HepG2 (cell line): ENCODE measurements at regions not wholly inside any gene's neighbourhood (a gene's known extent, or its start where the extent isn't known, plus 50 kb on each side); places are given as distances from the start of the nearest gene placed in this dataset.

Experiments
- ATAC-seq: fragments of 200-7000 bp; cut with Tn5 transposase; 3 replicates; pipeline ENCODE4 v1.9.1; 2020; ENCODE audit warnings: mild to moderate bottlenecking, moderate library complexity
- BruUV-seq: library from RNA; stranded (reverse); fragments of 400-500 nt; replicated peaks from 2 replicates; lab custom pipeline; 2021; lab: Mats Ljungman, UMichigan
- CTCF ChIA-PET: fragments of 300-600 bp; formaldehyde crosslinking; extraction: SDS; loops from one replicate; lab custom pipeline; 2021; ENCODE audit warnings: low total read pairs, inconsistent platforms, low intra/inter-chr PET ratio; lab: Yijun Ruan, JAX
- POLR2A ChIA-PET: fragments of 350-600 bp; sonication (Branson Sonifier 250); formaldehyde crosslinking; loops from one replicate; lab custom pipeline; 2020; ENCODE audit warnings: antibody characterized with exemption, inconsistent platforms; lab: Yijun Ruan, JAX
- DNase-seq: peaks from one replicate; pipeline ENCODE4 v3.0.0-alpha.2; 2015; ENCODE audit warnings: low spot score
- FAIRE-seq: peaks from 3 replicates; lab custom pipeline; 2011; peaks lifted over from hg19 to GRCh38; lab: Jason Lieb, UNC
- H2AFZ ChIP-seq: one replicate; pipeline ENCODE4 v1.6.1; 2011; ENCODE audit warnings: low read length, inconsistent platforms
- H3K27ac ChIP-seq: fragments of 300-600 bp; 3 replicates; pipeline ENCODE4 v1.8.0; 2011; ENCODE audit warnings: mixed run types, mild to moderate bottlenecking, mixed read lengths, low read length, inconsistent platforms; ENCODE audit not compliant: insufficient read depth; ENCODE audit errors: extremely low read length
- H3K27me3 ChIP-seq, 2 experiments: fragments of 200-600 bp in 1 of 2; 2 replicates in 1 of 2; 3 replicates in 1 of 2; pipeline versions ENCODE4 v1.6.0 to v1.8.0; 2011; ENCODE audit warnings: low read length in 2 of 2, mild to moderate bottlenecking in 2 of 2, moderate library complexity in 2 of 2, inconsistent platforms in 1 of 2; ENCODE audit not compliant: insufficient read depth in 2 of 2, control insufficient read depth in 1 of 2
- H3K36me3 ChIP-seq, 2 experiments: fragments of 200-600 bp in 1 of 2; replicated peaks in 1 of 2; 2 replicates in 1 of 2; 3 replicates in 1 of 2; pipeline versions ENCODE4 v1.5.1 to v1.8.0; 2011; ENCODE audit warnings: low read length in 2 of 2, inconsistent platforms in 1 of 2; ENCODE audit not compliant: insufficient read depth in 2 of 2, control insufficient read depth in 1 of 2
- H3K4me1 ChIP-seq: 2 replicates; pipeline ENCODE4 v1.5.1; 2012; ENCODE audit warnings: low read length, inconsistent platforms; ENCODE audit not compliant: insufficient read depth
- H3K4me2 ChIP-seq: 2 replicates; pipeline ENCODE4 v1.6.0; 2011; ENCODE audit warnings: low read depth, low read length, inconsistent platforms
- H3K4me3 ChIP-seq, 3 experiments: fragments of 200-600 bp in 1 of 3; sonication (generic), shearing (Covaris generic) in 1 of 3; replicated peaks in 1 of 3; 2 replicates each; pipeline ENCODE4 v1.5.1; 2011 to 2016; ENCODE audit warnings: low read length in 3 of 3, inconsistent platforms in 2 of 3, low read depth in 2 of 3, mild to moderate bottlenecking in 2 of 3, control low read depth in 1 of 3, mixed read lengths in 1 of 3; ENCODE audit not compliant: insufficient read depth in 1 of 3
- H3K79me2 ChIP-seq: one replicate; pipeline ENCODE4 v1.6.1; 2011; ENCODE audit warnings: low read length, inconsistent platforms; ENCODE audit not compliant: insufficient read depth
- H3K9ac ChIP-seq: 2 replicates; pipeline ENCODE4 v1.6.0; 2011; ENCODE audit warnings: mild to moderate bottlenecking, low read depth, low read length, inconsistent platforms; ENCODE audit not compliant: insufficient read depth
- H3K9me3 ChIP-seq: 2 replicates; pipeline ENCODE4 v1.5.1; 2012; ENCODE audit warnings: mild to moderate bottlenecking, low read length
- H4K20me1 ChIP-seq: 2 replicates; pipeline ENCODE4 v1.6.0; 2011; ENCODE audit warnings: inconsistent platforms, mild to moderate bottlenecking, low read length, moderate library complexity; ENCODE audit not compliant: insufficient read depth
- ADNP ChIP-seq: sonication (generic); formaldehyde crosslinking; IDR thresholded peaks from 2 replicates; pipeline ENCODE4 v1.4.0; 2020; ENCODE audit warnings: missing genetic modification reagents
- CREBL2 ChIP-seq: sonication (generic); formaldehyde crosslinking; IDR thresholded peaks from 2 replicates; pipeline ENCODE4 v1.8.1; 2023; ENCODE audit warnings: missing genetic modification reagents, mild to moderate bottlenecking, borderline replicate concordance
- HOXA9 ChIP-seq: sonication (generic); formaldehyde crosslinking; IDR thresholded peaks from 2 replicates; pipeline ENCODE4 v1.8.1; 2022; ENCODE audit warnings: missing genetic modification reagents, mild to moderate bottlenecking, moderate library complexity, borderline replicate concordance
- SAFB2 ChIP-seq: sonication (generic); formaldehyde crosslinking; IDR thresholded peaks from 2 replicates; pipeline ENCODE4 v1.5.1; 2020; ENCODE audit warnings: missing genetic modification reagents, low read depth, mild to moderate bottlenecking, borderline replicate concordance
- ZBTB10 ChIP-seq: sonication (generic); formaldehyde crosslinking; IDR thresholded peaks from 2 replicates; pipeline ENCODE4 v1.4.0; 2020; ENCODE audit warnings: missing genetic modification reagents, borderline replicate concordance
- ZFP37 ChIP-seq: sonication (generic); formaldehyde crosslinking; IDR thresholded peaks from 2 replicates; pipeline ENCODE4 v1.4.0; 2020; ENCODE audit warnings: missing genetic modification reagents, borderline replicate concordance
- ZNF138 ChIP-seq: sonication (generic); formaldehyde crosslinking; IDR thresholded peaks from 2 replicates; pipeline ENCODE4 v1.5.0; 2020; ENCODE audit warnings: mild to moderate bottlenecking, low read depth, missing genetic modification reagents
- ZSCAN22 ChIP-seq: sonication (generic); formaldehyde crosslinking; IDR thresholded peaks from 2 replicates; pipeline ENCODE4 v1.4.0; 2020; ENCODE audit warnings: mild to moderate bottlenecking, missing genetic modification reagents
- WGBS: methylation state at CpG from one replicate; pipeline ENCODE4 v1.1.6; 2017; ENCODE audit warnings: low lambda C conversion rate; 5-methylcytosine and 5-hydroxymethylcytosine counted together
- in situ Hi-C: cut with HindIII; loops from 2 replicates; pipeline ENCODE4 v1.10.0; 2017; ENCODE audit warnings: low pct_unique_long_range_greater_than_20kb; ENCODE audit not compliant: extremely low pct_ligation_motif_present
- intact Hi-C: fragments of 100-400 bp; cut with micrococcal nuclease; formaldehyde crosslinking; loops from one replicate; pipeline ENCODE4 v1.10.0; 2022; ENCODE audit not compliant: unreplicated experiment

- WGBS: under 1% methylated on average over 4 of the region's 4 CpGs
- Histone ChIP-seq H3K9ac (no peak overlapping the region), H3K79me2 (no peaks in the 10 kb centered on the region), H3K4me1 (no peaks in the 10 kb centered on the region), H3K27ac (no peak overlapping the region), H3K27me3 (no peaks in the 10 kb centered on the region), H3K4me2 (no peak overlapping the region), H4K20me1 (no peaks in the 10 kb centered on the region), H3K36me3 (no peaks in the 10 kb centered on the region), H3K9me3 (peaks cover 5% of the 10 kb centered on the region; the same call in 1 of the 2 replicates), H2AFZ (no peak overlapping the region), H3K4me3 (no peak overlapping the region)
- DNase-seq (no peak), ATAC-seq (no peak), FAIRE-seq (no peak)
- ChIA-PET POLR2A (no interaction called here), CTCF (no interaction called here)
- intact Hi-C loops: no loop called here
- TF ChIP-seq HOXA9 (CRISPR knock-in tag): no peak
- no peak for TF ChIP-seq ZFP37 (CRISPR knock-in tag)
- TF ChIP-seq SAFB2 (CRISPR knock-in tag): no peak
- no peak for TF ChIP-seq ZSCAN22 (CRISPR knock-in tag)
- no peak for TF ChIP-seq ZNF138 (CRISPR knock-in tag)
- no peak for TF ChIP-seq ZBTB10
- no peak for TF ChIP-seq ADNP
- TF ChIP-seq CREBL2 (CRISPR knock-in tag): no peak
- in situ Hi-C loops: no loop called here
- BruUV-seq: no TSS peak
These were observed 97.4 kb downstream of the SMPDL3A start for GRCh38 chr6:122886481-122886880.
